ENCODE measurements at regions not wholly inside any gene's neighbourhood (a gene's known extent, or its start where the extent isn't known, plus 50 kb on each side); places are given as distances from the start of the nearest gene placed in this dataset.

GRCh38 chr22:47452184-47452583, 689.7 kb downstream of the TBC1D22A start:
- CTCF ChIA-PET: no interaction called here
- TF ChIP-seq SIN3A (IDR thresholded peaks at IDR 0.05; ENCODE audit: borderline replicate concordance, insufficient read depth, low read depth, low read length) (no peak), REST (IDR thresholded peaks at IDR 0.05; ENCODE audit: insufficient read depth in 1 of 2, low read depth in 2 of 2, low read length in 1 of 2) (no peak), CTCF (IDR thresholded peaks at IDR 0.05) (no peak), TCF7L2 (IDR thresholded peaks at IDR 0.05; ENCODE audit: low read depth, low read length) (no peak), POLR2AphosphoS5 (IDR thresholded peaks at IDR 0.05; ENCODE audit: low read depth, low read length) (no peak)
- intact Hi-C loops (cut with micrococcal nuclease; ENCODE audit: unreplicated experiment) (no loop called here), in situ Hi-C loops (cut with HindIII; ENCODE audit: low pct_unique_long_range_greater_than_20kb, low sequenced_read_pairs) (no loop called here)
- Histone ChIP-seq H3K27ac (ENCODE audit: low read length) (no peak overlapping the region), H3K4me1 (ENCODE audit: control insufficient read depth, insufficient read depth, low read length) (no peaks in the 10 kb centered on the region), H3K9me3 (ENCODE audit: control insufficient read depth, insufficient read depth, low read depth, low read length) (no peaks in the 10 kb centered on the region), H3K4me3 (ENCODE audit: low read depth in 2 of 2, low read length in 2 of 2) (no peak overlapping the region), H3K36me3 (ENCODE audit: control insufficient read depth, insufficient read depth, low read length) (no peaks in the 10 kb centered on the region), H3K27me3 (ENCODE audit: control insufficient read depth, insufficient read depth, low read length) (no peaks in the 10 kb centered on the region)
- POLR2A ChIA-PET: no interaction called here
- no peak for ATAC-seq
- no peak for DNase-seq (ENCODE audit: low read depth, low spot score)
- no TSS peak for BruUV-seq (replicated peaks)

- CTCF ChIA-PET: no interaction called here
- Histone ChIP-seq H3K36me3 (ENCODE audit: control insufficient read depth, insufficient read depth, low read length) (no peaks in the 10 kb centered on the region), H3K9me3 (ENCODE audit: control insufficient read depth, insufficient read depth, low read depth, low read length) (no peaks in the 10 kb centered on the region), H3K4me1 (ENCODE audit: control insufficient read depth, insufficient read depth, low read length) (no peaks in the 10 kb centered on the region), H3K27ac (ENCODE audit: low read length) (no peak overlapping the region), H3K4me3 (ENCODE audit: low read depth in 2 of 2, low read length in 2 of 2) (no peak overlapping the region), H3K27me3 (ENCODE audit: control insufficient read depth, insufficient read depth, low read length) (no peaks in the 10 kb centered on the region)
- BruUV-seq (replicated peaks): no TSS peak
- POLR2A ChIA-PET: no interaction called here
- ATAC-seq (no peak), DNase-seq (ENCODE audit: low read depth, low spot score) (no peak)
- intact Hi-C loops (cut with micrococcal nuclease; ENCODE audit: unreplicated experiment): no loop called here
- in situ Hi-C loops (cut with HindIII; ENCODE audit: low pct_unique_long_range_greater_than_20kb, low sequenced_read_pairs): no loop called here
- TF ChIP-seq CTCF (IDR thresholded peaks at IDR 0.05): no peak
- TF ChIP-seq TCF7L2 (IDR thresholded peaks at IDR 0.05; ENCODE audit: low read depth, low read length): no peak
- TF ChIP-seq SIN3A (IDR thresholded peaks at IDR 0.05; ENCODE audit: borderline replicate concordance, insufficient read depth, low read depth, low read length): no peak
- no peak for TF ChIP-seq POLR2AphosphoS5 (IDR thresholded peaks at IDR 0.05; ENCODE audit: low read depth, low read length)
- TF ChIP-seq REST (IDR thresholded peaks at IDR 0.05; ENCODE audit: insufficient read depth in 1 of 2, low read depth in 2 of 2, low read length in 1 of 2): no peak
Measured at GRCh38 chr22:47450876-47451475, 688.5 kb downstream of the TBC1D22A start.

Measured in Panc1 (cell line).